Nucleus accumbens (tissue), 56 donors: ENCODE measurements at regions not wholly inside any gene's neighbourhood (a gene's known extent, or its start where the extent isn't known, plus 50 kb on each side); places are given as distances from the start of the nearest gene placed in this dataset.
"Not testable (repeated sequence)": the region's sequence is repeated elsewhere in the genome, so short reads cannot be mapped to it uniquely, and the experiment has no call there.

Experiments
- DNase-seq, 56 donors: peaks; one replicate each; lab custom pipeline; 2025; lab: John Stamatoyannopoulos, UW

DNA sequence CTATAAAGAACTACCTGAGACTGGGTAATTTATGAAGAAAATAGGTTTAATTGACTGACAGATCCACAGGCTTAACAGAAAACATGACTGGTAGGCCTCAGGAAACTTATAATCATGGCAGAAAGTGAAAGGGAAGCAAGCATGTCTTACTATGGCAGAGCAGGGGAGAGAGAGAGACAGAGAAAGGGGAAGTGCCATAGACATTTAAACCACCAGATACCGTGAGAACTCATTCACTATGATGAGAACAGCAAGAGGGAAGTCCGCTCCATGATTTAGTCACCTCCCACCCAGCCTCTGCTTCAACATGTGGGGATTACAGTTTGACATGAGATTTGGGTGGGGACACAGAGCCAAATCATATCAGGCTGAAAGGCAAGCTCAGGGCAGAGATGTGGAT is 327.1 kb upstream of the DDI1 start:
- no peak for DNase-seq

DNA sequence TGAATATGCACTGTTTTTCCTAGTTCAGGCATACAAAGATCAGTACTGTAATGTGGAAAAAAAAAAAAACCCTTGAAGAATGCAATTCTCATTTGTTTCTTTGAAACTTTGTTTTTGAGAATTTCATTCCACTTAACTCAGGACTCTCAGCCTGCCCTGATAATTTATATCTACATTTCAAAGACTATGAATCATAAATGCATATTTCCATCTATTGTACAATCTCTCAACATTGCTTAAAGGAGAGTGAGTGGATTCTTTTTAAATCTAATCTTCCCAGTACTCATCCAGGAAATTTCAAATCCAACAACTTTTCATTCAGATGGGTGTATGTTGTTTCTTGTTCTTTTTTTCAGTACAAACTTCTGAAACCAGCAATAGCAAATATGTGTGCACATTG is 322.2 kb upstream of the DDI1 start:
- DNase-seq = no peak

DNA sequence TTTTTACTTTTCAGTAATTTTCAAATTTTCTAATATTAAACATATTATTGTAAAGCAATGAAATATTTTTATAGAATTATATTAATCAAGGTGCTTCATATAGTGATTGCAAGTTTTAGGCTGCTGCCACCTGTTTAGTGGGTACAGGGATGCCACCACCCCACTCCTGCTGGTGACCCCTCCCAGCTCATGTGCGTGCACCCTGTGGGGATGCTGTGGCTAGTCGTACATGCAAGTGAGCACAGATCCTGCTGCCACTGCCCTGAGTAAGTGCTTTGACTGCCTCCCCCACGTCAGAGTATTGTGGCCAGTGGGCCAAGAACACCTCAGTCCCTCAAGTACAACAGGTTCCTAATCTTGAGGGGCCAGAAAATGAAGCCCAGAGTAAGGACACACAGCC is 320.1 kb upstream of the DDI1 start:
- no peak for DNase-seq

DNA sequence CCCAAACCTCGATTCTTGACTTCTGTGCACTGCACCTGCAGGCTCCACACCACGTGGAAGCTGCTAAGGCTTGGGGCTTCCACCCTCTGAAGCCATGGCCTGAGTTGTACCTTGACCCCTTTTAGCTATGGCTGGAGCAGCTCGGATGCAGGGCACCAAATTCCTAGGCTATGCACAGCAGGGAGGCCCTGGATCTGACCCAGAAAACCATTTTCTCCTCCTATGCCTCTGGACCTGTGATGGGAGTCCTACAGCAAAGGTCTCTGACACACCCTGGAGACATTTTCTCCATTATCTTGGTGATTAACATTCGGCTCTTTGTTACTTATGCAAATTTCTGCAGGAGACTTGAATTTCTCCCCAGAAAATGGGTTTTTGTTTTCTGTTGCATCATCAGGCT is 309.2 kb upstream of the DDI1 start:
- DNase-seq = no peak

DNA sequence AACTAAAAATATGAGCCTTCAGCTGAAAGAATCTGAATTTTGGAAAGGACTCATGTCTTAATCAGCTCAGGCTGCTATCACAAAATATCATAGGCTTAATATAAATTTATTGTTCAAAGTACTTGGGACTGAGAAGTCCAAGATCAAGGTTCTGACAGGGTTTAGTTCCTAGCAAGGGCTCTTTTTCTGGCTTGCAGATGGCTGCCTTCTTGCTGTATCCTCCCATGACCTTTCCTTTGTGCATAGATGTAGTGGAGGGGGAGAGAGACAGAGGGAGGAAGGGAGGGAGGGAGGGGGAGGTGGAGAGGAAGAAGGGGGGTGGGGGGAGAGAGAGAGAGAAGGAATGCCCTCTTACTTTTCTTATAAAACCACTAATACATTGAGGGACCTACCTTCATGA is 306.8 kb upstream of the DDI1 start:
- no peak for DNase-seq

DNA sequence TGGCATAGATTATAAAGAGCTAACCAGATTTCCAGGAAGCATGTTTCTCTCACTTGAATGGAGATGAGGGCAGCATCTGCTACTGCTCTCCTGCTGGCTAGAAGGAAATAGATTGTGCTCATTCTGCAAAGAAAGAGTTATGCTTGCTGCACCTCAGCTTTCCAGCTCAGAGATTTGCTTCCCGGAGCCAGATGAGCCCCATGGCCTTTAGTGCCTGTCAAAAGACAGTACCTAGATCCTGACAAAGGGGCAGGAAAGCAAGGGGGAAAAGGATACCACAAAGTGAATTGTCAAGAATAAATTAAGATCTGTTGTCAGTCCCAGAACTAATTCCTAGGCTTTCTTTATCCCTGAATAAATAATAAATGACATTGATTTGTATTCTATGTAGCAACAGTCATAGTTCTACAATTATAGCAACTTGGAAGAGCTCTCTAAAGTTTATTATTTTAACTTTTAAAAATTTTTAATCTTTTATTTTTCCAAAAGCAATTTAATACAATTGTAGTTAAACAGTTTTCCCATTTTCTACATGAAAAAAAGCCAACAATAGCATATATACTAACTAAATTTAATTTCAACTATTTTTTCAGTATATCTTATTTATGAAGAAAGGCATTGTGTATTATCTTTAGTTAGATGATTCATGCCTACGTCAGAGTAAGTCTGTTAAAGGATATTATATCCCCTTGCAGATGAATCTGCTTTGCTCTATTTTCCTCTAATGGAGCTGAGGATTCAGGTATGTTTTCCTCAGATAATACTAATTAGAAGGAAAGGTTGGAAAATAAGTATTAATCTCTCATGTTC is 306.1 kb upstream of the DDI1 start:
- no peak for DNase-seq

DNA sequence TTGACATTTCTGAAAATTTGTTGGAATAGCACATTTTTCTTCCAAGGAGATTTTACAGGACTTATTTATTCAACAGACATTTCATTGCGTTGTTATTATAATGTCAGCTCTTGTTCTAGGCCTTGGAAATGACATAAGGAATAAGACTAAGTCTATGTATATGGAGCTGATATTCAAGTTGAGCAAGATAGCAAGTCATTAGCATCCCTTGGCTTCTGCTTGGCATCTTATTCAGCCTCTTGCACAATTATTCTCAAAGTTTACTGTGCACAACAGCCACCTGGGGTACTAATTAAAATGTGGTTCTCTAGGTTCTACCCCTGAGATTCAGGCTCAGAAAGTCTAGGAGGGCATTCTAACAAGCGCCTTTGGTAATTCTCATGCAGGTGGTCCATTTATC is 304.8 kb upstream of the DDI1 start:
- no peak for DNase-seq

DNA sequence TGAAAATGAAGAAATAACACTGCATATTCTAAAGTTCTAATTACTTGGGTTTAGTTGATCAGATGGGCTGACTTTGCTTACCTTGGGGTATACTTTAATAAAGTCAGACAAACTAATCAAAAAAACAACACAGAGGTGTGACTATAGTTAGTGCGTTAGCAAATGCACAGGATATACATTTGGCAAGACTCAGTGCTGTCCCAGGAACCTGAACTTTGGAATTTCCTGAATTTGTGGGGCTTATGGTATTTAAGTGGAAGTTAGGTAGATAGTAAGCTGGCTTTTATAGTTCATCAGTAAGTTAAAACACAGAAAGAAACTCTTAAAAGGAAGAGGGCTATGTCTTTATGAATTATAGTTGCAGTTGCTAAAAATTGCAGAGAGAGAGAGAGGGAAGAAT is 302.6 kb upstream of the DDI1 start:
- DNase-seq = no peak

DNA sequence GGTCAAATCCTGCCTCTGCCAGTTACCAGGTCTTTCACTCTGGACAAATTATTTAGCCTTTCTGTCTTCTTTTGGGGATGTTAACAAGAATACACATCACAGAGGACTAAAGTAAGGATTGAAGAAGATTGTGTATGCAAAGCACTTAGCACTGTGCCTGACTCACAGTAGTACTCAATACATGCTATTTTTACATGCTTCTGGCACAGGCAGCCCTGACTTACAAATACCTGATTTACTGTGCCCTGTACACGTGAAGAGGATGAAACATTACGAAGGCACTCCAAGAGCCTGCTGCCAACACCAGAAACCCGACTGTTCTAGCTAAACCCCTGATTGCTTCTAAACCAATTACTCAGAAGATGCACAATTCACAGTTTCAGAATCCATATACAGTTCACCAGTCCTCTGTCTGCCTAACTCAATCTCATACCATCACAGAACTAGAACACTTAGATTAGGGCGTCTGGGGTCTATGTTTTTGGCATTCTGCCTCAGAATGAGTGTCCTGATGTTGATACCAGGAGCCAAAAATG is 300.9 kb upstream of the DDI1 start:
- DNase-seq = no peak

DNA sequence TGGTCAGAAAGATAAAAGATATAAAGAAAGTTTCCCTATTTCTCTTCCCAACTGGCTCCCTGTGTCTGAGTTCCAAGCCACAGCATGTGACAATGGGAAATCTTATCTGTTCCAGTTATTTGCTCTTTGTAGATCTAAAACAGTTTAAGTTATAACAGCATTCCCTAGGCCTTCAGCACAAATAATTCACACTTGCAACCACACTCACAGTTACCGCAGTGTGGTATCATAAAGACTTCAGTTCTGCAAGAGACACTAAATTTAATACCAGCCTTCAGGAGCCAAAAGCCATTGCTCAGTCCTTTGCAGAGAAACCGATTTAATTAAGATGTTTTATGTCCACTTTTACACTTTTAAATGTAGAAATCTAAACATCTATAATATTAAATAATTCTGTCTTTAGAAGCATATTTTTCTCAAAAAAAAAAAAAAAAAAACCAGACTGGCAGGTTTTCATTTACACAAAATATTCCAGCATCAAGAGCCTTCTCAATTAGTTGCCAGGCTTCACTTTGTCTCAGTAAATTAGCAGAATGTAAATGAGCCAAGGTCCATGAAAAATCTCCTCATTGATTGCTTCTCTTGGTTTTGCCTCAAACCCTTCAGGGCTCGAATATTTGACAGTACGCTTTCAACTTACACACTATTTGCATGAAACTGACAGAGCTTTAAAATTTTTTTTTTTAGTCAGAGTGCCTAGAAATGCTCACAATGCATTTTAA is 300.0 kb upstream of the DDI1 start:
- DNase-seq = no peak

DNA sequence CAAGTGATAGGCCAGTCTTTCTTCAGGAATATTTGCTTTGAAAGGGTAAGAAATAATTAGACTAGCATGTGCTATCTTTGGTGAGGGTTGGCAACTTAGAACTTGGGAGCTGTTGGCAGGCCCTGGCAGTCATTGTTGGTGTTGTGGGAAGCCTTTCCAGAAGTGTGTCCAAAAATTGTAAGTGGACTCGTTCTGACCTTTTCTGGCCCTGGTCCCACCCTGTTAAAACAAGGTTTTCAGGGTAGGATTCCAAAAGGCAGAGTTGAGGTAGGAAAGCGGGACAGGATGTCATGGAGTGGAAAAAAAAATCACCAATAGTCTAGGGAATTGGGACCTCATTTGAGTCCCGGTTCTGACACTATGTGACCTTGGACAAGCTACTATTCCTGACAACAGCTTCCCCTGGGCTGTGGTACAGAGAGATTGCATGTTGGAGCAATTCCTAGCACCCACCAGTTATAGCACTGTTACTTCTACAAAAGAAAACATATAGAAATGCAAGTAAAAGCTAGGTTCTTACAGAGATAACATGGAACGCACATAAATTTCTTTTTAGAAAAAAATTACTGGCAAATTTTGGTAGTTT is 299.3 kb upstream of the DDI1 start:
- peak in 8 of 56 donors; percentile 1 to 42 (median 20) for DNase-seq

DNA sequence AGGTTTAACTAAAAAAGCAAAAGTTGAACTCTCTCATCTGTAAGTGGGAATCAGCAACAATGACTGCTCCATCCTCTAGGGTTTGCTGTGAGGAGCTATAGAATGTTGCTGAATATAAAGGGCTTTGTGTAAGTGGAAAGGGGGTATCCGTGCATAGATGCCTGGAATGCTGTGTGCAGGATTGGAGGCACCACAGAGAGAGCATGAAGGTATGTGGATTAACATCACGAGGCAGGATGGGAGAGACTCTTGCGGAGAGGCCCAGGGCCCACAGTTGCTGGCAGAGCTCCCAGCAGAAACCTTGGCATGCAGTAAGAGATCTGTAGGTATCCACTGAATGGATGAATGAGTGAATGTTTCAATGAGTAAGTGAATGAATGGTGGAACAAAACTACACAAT is 298.7 kb upstream of the DDI1 start:
- DNase-seq = no peak

DNA sequence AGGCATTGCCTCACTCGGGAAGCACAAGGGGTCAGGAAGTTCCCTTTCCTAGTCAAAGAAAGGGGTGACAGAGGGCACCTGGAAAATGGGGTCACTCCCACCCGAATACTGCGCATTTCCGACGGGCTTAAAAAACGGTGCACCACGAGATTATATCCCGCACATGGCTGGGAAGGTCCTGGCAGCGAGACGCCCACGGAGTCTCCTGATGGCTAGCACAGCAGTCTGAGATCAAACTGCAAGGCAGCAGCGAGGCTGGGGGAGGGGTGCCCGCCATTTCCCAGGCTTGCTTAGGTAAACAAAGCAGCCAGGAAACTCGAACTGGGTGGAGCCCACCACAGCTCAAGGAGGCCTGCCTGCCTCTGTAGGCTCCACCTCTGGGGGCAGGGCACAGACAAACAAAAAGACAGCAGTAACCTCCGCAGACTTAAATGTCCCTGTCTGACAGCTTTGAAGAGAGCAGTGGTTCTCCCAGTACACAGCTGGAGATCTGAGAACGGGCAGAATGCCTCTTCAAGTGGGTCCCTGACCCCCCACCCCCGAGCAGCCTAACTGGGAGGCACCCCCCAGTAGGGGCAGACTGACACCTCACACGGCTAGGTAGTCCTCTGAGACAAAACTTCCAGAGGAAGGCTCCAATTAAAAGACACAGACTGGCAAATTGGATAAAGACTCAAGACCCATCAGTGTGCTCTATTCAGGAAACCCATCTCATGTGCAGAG is 297.2 kb upstream of the DDI1 start:
- DNase-seq = not testable (repeated sequence)

DNA sequence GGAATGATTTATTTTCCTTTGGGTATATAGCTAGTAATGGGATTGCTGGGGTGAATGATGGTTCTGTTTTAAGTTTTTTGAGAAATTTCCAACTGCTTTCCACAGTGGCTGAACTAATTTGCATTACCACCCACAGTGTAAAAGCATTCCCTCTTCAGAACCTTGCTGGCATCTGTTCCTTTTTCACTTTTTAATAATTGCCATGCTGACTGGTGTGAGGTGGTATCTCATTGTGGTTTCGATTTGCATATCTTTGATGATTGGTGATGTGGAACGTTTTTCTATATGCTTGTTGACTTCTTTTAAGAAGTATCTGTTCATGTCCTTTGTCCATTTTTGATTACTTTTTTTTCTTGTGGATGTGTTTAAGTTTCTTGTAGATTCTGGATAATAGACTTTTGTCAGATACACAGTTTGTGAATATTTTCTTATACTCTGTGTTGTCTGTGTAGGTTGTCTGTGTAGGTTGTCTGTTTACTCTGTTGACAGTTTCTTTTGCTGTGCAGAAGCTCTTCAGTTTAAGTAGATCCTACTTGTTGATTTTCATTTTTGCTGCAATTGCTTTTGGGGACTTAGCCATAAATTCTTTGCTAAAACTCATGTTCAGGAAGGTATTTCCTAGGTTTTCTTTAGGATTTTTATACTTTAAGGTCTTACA is 291.8 kb upstream of the DDI1 start:
- no peak for DNase-seq

DNA sequence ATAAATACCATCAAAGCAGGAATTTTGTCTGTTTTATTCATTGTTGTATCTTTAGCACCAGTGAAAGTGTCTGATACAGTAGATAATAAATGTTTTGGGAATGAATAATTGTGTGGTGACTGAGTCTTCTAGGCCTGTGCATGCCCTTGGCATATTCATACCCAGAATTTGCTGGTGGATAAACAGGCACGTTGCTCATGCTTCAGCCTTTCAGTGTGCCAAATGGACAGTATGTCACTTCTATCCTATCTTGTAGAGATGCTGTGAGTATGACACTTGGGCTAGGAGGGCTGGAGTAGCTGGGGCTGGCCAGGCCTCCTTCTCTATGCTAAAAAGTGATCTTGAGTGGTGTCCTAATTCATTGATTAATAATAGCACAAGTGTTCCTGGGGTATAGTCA is 287.3 kb upstream of the DDI1 start:
- DNase-seq = no peak

DNA sequence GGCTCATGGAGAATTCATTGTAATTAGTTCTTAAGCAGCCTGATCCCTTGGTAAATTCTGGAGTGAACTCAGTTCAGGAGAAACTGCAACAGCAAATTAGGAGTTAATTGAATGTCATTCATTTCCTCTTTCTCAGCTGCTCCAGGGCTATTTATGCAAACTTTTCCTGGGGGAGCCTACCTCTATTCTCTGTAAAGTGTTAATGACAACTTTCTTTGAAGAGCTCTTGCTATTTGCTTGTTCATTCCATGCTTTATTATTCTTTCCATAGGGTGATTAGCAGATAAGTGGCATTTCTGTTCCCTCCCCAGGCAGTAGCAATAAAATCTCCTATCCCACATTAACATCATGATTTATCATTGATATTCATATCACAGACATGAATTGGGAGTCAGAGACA is 267.6 kb upstream of the DDI1 start:
- DNase-seq = no peak

DNA sequence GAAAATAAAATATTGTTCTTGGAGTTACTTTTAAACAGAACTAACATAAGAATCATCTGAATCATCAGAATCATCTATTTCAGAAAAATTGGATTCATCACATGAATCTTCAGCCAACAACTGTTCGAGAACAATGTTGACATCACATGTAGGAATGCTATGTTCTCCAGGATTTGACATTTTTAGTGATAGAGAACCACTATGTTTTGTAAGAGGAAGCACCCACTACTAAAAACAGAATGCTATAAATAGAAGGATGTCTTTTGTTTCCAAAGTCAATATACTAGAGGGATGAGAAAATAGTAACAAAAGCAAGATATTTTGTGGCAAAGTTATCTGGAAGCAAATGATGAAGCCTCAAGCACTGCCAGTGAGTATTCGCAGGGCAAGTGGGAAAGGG is 263.4 kb upstream of the DDI1 start:
- no peak for DNase-seq

DNA sequence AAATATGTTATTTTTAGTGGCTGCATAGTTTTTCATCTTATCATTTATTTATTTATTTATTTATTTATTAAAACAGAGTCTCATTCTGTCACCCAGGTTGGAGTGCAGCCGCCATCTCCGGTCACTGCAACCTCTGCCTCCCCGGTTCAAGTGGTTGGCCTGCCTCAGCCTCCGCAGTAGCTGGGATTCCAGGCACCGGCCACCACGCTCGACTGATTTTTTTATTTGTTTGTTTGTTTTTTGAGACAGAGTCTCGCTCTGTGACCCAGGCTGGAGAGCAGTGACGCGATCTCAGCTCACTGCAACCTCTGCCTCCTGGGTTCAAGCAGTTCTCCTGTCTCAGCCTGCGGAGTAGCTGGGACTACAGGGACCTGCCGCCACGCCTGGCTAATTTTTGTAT is 262.9 kb upstream of the DDI1 start:
- DNase-seq = no peak

DNA sequence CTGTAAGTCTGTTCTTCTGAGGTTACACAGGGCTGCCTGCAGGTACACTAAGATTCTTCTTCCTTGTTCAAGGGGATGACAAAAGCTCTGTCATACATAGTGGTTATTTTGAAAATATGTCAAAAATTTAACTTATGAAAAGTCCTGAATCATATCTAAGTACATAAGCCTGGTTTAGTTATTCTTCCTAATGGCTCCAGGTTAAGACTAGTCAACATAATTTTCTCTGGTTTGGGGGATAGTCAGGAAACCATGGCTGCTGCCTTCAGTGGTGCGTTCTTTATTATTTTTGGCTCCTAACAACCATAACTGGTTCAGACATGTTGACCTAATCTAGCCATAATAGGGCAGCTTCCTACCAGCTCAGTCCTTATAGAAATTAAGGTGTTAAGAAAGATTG is 257.4 kb upstream of the DDI1 start:
- DNase-seq = no peak

DNA sequence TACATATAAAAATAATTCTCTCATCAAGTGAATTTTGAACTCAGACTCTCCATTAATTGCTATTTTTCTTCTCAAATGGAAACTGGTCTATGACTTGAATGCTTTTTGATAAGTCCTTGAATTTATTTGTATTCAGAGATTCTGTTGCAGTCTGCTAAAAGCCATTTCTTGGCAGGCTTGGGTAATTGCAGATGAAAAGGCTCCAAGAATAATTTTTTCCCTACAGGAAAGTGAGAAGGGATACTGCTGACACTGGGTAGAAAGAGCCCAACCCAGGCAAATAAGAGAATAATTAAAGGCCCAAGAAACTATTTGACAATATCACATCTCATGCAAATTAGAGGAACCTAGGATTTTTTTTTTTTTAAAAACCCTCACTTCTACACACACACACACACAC is 246.5 kb upstream of the DDI1 start:
- DNase-seq = no peak
